ENCODE measurements at regions not wholly inside any gene's neighbourhood (a gene's known extent, or its start where the extent isn't known, plus 50 kb on each side); places are given as distances from the start of the nearest gene placed in this dataset.

DNA sequence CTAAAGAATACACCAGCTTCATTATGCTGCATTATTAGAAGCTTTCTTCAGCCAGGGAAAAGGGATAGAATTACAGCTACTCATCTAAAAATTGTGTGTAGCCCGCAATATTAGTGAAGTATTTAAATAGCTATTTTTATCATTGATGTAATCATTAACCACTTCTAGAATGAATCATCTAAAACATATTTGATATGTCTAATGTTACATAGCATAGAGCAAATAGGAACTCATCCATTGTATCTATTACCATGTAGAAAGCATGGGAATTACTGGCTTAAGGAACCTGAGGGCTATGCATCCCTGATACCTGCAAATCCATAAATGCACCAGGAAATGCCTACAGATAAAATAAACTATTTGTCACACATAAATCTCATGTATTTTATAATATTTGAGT is 54.5 kb upstream of the VGLL3 start:
- TF ChIP-seq YY1 (IDR thresholded peaks at IDR 0.05; ENCODE audit: insufficient read depth, insufficient read length) (no peak), ZNF274 (IDR thresholded peaks at IDR 0.05; ENCODE audit: low read depth, low read length) (no peak), SUZ12 (IDR thresholded peaks at IDR 0.05; ENCODE audit: extremely low read depth, insufficient read depth, insufficient read length) (no peak)

All from NT2/D1 (cell line).